Ascending aorta (tissue), 2 donors: ENCODE measurements at regions not wholly inside any gene's neighbourhood (a gene's known extent, or its start where the extent isn't known, plus 50 kb on each side); places are given as distances from the start of the nearest gene placed in this dataset.
"Not testable (repeated sequence)": the region's sequence is repeated elsewhere in the genome, so short reads cannot be mapped to it uniquely, and the experiment has no call there.

Experiments
- DNase-seq, 2 donors: peaks; one replicate each; pipeline ENCODE4 v3.0.0-alpha.2; 2019; ENCODE audit warnings: low spot score in 2 of 2
- H3K27ac ChIP-seq, 2 donors: fragments of 200-600 bp; sonication (generic); one replicate each; pipeline ENCODE4 v1.5.1; 2016 to 2017; ENCODE audit warnings: mild to moderate bottlenecking in 1 of 2
- H3K27me3 ChIP-seq: fragments of 200-600 bp; sonication (generic); one replicate; pipeline ENCODE4 v1.5.1; 2017
- H3K36me3 ChIP-seq, 2 donors: fragments of 200-600 bp; sonication (generic); one replicate each; pipeline ENCODE4 v1.5.1; 2016
- H3K4me1 ChIP-seq, 2 donors: fragments of 200-600 bp; sonication (generic); one replicate each; pipeline ENCODE4 v1.5.1; 2016 to 2017; ENCODE audit warnings: mild to moderate bottlenecking in 1 of 2
- H3K4me3 ChIP-seq, 2 donors: fragments of 200-600 bp; sonication (generic); one replicate each; pipeline ENCODE4 v1.5.1; 2016 to 2017; ENCODE audit warnings: mild to moderate bottlenecking in 1 of 2
- H3K9me3 ChIP-seq, 2 donors: fragments of 200-600 bp; sonication (generic); one replicate each; pipeline ENCODE4 v1.5.1; 2016
- intact Hi-C: fragments of 100-400 bp; cut with DNase I; formaldehyde crosslinking; loops from one replicate; pipeline ENCODE4 v1.15.1; 2023
- TF ChIP-seq, protein P1 (sequence below), 3 experiments: fragments of 200-600 bp in 2 of 3; fragments of 450-650 bp in 1 of 3; sonication (generic) in 2 of 3; IDR thresholded peaks; one replicate each; pipeline ENCODE4 v1.5.1; 2016 to 2019; ENCODE audit warnings: antibody characterized with exemption in 3 of 3, mild to moderate bottlenecking in 1 of 3, moderate library complexity in 1 of 3

DNA sequence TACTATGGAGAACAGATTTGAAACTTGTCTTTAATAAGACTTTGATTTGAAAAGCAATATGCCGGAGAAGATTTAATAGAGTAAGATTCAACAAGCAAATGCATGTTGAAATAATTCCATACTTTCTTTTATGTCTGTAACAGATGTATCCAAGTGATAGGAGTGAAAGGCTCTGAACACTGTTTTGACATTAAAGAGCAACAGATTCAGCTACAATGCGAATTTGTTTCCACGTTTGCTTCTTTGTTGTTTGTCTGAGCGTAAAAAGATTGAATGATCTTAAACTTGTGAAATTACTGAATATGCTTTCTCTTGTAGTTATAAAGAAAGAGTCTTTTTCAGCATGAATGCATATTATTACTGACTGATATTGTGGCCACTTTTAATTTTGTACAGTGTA lies 2612.9 kb downstream of the PCDH9 start:
- TF ChIP-seq, protein P1, sequence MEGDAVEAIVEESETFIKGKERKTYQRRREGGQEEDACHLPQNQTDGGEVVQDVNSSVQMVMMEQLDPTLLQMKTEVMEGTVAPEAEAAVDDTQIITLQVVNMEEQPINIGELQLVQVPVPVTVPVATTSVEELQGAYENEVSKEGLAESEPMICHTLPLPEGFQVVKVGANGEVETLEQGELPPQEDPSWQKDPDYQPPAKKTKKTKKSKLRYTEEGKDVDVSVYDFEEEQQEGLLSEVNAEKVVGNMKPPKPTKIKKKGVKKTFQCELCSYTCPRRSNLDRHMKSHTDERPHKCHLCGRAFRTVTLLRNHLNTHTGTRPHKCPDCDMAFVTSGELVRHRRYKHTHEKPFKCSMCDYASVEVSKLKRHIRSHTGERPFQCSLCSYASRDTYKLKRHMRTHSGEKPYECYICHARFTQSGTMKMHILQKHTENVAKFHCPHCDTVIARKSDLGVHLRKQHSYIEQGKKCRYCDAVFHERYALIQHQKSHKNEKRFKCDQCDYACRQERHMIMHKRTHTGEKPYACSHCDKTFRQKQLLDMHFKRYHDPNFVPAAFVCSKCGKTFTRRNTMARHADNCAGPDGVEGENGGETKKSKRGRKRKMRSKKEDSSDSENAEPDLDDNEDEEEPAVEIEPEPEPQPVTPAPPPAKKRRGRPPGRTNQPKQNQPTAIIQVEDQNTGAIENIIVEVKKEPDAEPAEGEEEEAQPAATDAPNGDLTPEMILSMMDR (IDR thresholded peaks at IDR 0.05): no peak
- DNase-seq: no peak
- intact Hi-C loops: no loop called here
- no peaks in the 10 kb centered on the region for H3K4me1 ChIP-seq
- H3K9me3 ChIP-seq: no peaks in the 10 kb centered on the region
- no peak overlapping the region for H3K27ac ChIP-seq
- no peaks in the 10 kb centered on the region for H3K27me3 ChIP-seq
- no peak overlapping the region for H3K4me3 ChIP-seq
- no peaks in the 10 kb centered on the region for H3K36me3 ChIP-seq

GRCh38 chr13:64591971-64592370 lies 2638.2 kb downstream of the PCDH9 start:
- intact Hi-C loops: no loop called here
- TF ChIP-seq, protein P1 (IDR thresholded peaks at IDR 0.05): no peak
- no peak for DNase-seq

GRCh38 chr13:64579331-64579730 lies 2650.8 kb downstream of the PCDH9 start:
- no peak for DNase-seq
- Histone ChIP-seq H3K36me3 (no peaks in the 10 kb centered on the region), H3K9me3 (no peaks in the 10 kb centered on the region), H3K27ac (no peak overlapping the region), H3K4me3 (no peak overlapping the region), H3K4me1 (no peaks in the 10 kb centered on the region), H3K27me3 (no peaks in the 10 kb centered on the region)
- TF ChIP-seq, protein P1 (IDR thresholded peaks at IDR 0.05): no peak
- intact Hi-C loops: no loop called here

More at GRCh38 chr13:64591971-64592370, 2638.2 kb downstream of the PCDH9 start:
- Histone ChIP-seq H3K27me3 (no peaks in the 10 kb centered on the region), H3K27ac (no peak overlapping the region), H3K9me3 (no peaks in the 10 kb centered on the region), H3K4me1 (no peaks in the 10 kb centered on the region), H3K36me3 (no peaks in the 10 kb centered on the region), H3K4me3 (no peak overlapping the region)

GRCh38 chr13:64568748-64569147 lies 2661.4 kb downstream of the PCDH9 start:
- Histone ChIP-seq H3K4me1 (no peaks in the 10 kb centered on the region), H3K27ac (no peak overlapping the region), H3K9me3 (peaks cover 0 to 13% of the 10 kb centered on the region in 2 donors), H3K36me3 (no peaks in the 10 kb centered on the region), H3K27me3 (no peaks in the 10 kb centered on the region), H3K4me3 (no peak overlapping the region)
- TF ChIP-seq, protein P1 (IDR thresholded peaks at IDR 0.05): no peak
- intact Hi-C loops: no loop called here
- no peak for DNase-seq

- DNase-seq, H3K36me3 ChIP-seq, H3K27ac ChIP-seq, H3K4me3 ChIP-seq, H3K9me3 ChIP-seq, intact Hi-C loops, H3K4me1 ChIP-seq, H3K27me3 ChIP-seq: not testable (repeated sequence)
Observed at GRCh38 chr13:64558031-64558430, 2672.1 kb downstream of the PCDH9 start.

DNA sequence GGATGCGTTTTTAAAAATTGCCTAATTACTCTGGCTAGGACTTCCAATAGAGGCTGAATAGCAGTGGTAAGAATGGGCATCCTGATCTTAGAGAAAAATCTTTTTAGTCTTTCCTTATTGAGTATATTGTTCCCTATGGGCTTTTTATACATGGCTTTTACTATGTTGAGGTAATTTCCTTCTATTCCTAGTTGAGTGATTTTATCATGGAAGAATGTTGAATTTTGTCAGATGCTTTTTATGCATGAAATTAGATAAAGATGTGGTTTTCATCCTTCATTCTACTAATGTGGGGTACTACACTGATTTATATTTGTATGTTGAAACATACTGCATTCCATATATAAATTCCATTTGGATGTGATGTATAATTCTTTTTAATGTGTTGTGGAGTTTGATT lies 2673.8 kb downstream of the PCDH9 start:
- no peak for DNase-seq
- H3K36me3 ChIP-seq: no peaks in the 10 kb centered on the region
- no peaks in the 10 kb centered on the region for H3K4me1 ChIP-seq
- H3K4me3 ChIP-seq: no peak overlapping the region
- intact Hi-C loops: no loop called here
- H3K27me3 ChIP-seq: no peaks in the 10 kb centered on the region
- no peaks in the 10 kb centered on the region for H3K9me3 ChIP-seq
- TF ChIP-seq, protein P1 (IDR thresholded peaks at IDR 0.05): no peak
- no peak overlapping the region for H3K27ac ChIP-seq
